SU-DHL-6 (cell line): ENCODE measurements at regions not wholly inside any gene's neighbourhood (a gene's known extent, or its start where the extent isn't known, plus 50 kb on each side); places are given as distances from the start of the nearest gene placed in this dataset.

Source experiments
- H2AFZ ChIP-seq: fragments of 200-600 bp; sonication (generic); 2 replicates; pipeline ENCODE4 v1.6.1; 2014; ENCODE audit warnings: low read depth, mild to moderate bottlenecking, moderate library complexity, mixed read lengths, antibody characterized with exemption, low read length; ENCODE audit not compliant: severe bottlenecking
- H3F3A ChIP-seq: fragments of 200-600 bp; shearing (Covaris generic); 2 replicates; pipeline ENCODE4 v1.6.0; 2016; ENCODE audit warnings: antibody characterized with exemption, mild to moderate bottlenecking; ENCODE audit not compliant: insufficient read depth
- H3K27ac ChIP-seq: fragments of 200-600 bp; sonication (generic); 2 replicates; pipeline ENCODE4 v1.5.1; 2016; ENCODE audit warnings: low read depth, mild to moderate bottlenecking, low read length, moderate library complexity, mixed read lengths
- H3K27me3 ChIP-seq: fragments of 200-600 bp; sonication (generic), shearing (Covaris generic); 2 replicates; pipeline ENCODE4 v1.6.0; 2014; ENCODE audit warnings: mild to moderate bottlenecking, low read length
- H3K36me3 ChIP-seq: fragments of 200-600 bp; sonication (generic); 2 replicates; pipeline ENCODE4 v1.6.1; 2014; ENCODE audit warnings: mild to moderate bottlenecking, low read length, mixed read lengths
- H3K4me2 ChIP-seq: fragments of 300-600, 200-600 bp; shearing (Covaris generic), sonication (generic); 2 replicates; pipeline ENCODE4 v1.6.0; 2014; ENCODE audit warnings: low read length, low read depth, mild to moderate bottlenecking; ENCODE audit not compliant: poor library complexity, severe bottlenecking
- H3K4me3 ChIP-seq: fragments of 200-600 bp; sonication (generic); 2 replicates; pipeline ENCODE4 v1.5.1; 2014; ENCODE audit warnings: antibody characterized with exemption, low read length, mild to moderate bottlenecking, mixed read lengths; ENCODE audit not compliant: insufficient read depth, poor library complexity, severe bottlenecking
- H3K79me2 ChIP-seq: fragments of 200-600 bp; sonication (generic); 2 replicates; pipeline ENCODE4 v1.6.1; 2014; ENCODE audit warnings: mild to moderate bottlenecking, low read length, moderate library complexity; ENCODE audit not compliant: insufficient read depth
- H3K9ac ChIP-seq: fragments of 200-600 bp; sonication (generic); 2 replicates; pipeline ENCODE4 v1.7.0; 2014; ENCODE audit warnings: mild to moderate bottlenecking, low read length
- H3K9me2 ChIP-seq: fragments of 200-600 bp; sonication (generic); replicated peaks from 2 replicates; pipeline ENCODE4 v1.6.1; 2014; ENCODE audit warnings: low read length; ENCODE audit not compliant: insufficient read depth
- H3K9me3 ChIP-seq: fragments of 200-600 bp; sonication (generic); 2 replicates; pipeline ENCODE4 v1.6.1; 2014; ENCODE audit warnings: low read length, mixed read lengths; ENCODE audit not compliant: insufficient read depth
- H4K20me1 ChIP-seq: fragments of 200-600 bp; sonication (generic); 2 replicates; pipeline ENCODE4 v1.6.1; 2014; ENCODE audit warnings: low read depth, mild to moderate bottlenecking, antibody characterized with exemption, low read length, moderate library complexity, mixed read lengths
- EZH2phosphoT487 ChIP-seq: fragments of 200-600 bp; sonication (generic), shearing (Covaris generic); conservative IDR thresholded peaks from 2 replicates; pipeline ENCODE4 v1.6.1; 2018; ENCODE audit warnings: mild to moderate bottlenecking, antibody characterized with exemption, low read length, moderate library complexity, mixed read lengths
- TF ChIP-seq, protein P1 (sequence below): fragments of 200-600 bp; sonication (generic); IDR thresholded peaks from one replicate; pipeline ENCODE4 v1.5.1; 2017; ENCODE audit warnings: antibody characterized with exemption, mild to moderate bottlenecking, low read length, moderate library complexity; ENCODE audit not compliant: insufficient read depth, poor library complexity, severe bottlenecking

DNA sequence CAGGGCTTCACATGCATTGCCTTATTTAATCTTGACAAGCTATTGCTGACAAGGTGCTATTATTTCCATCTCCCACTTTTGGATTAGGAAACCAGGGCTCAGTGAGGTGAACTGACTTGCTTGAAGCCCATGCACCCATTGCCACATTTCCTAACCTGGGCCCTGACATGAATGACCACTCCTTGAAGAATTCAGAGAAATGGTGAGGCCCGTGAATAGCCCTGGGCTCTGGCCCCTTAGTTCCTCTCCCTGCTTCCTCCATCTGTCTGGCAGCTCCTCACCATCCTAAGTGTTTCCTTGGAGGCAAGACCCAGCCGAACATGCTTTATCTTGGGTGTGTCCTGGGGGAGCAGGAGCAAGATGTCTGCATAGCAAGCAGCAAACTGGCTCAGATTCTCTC lies 56.1 kb upstream of the NECTIN1 start:
- Histone ChIP-seq H4K20me1 (no peaks in the 10 kb centered on the region), H2AFZ (no peak overlapping the region), H3K27me3 (no peaks in the 10 kb centered on the region), H3K27ac (no peak overlapping the region), H3K9me3 (no peaks in the 10 kb centered on the region), H3K9me2 (no peaks in the 10 kb centered on the region), H3K4me2 (no peak overlapping the region), H3K4me3 (no peak overlapping the region), H3F3A (no peaks in the 10 kb centered on the region), H3K9ac (no peak overlapping the region), H3K36me3 (no peaks in the 10 kb centered on the region), H3K79me2 (no peaks in the 10 kb centered on the region)
- TF ChIP-seq, protein P1, sequence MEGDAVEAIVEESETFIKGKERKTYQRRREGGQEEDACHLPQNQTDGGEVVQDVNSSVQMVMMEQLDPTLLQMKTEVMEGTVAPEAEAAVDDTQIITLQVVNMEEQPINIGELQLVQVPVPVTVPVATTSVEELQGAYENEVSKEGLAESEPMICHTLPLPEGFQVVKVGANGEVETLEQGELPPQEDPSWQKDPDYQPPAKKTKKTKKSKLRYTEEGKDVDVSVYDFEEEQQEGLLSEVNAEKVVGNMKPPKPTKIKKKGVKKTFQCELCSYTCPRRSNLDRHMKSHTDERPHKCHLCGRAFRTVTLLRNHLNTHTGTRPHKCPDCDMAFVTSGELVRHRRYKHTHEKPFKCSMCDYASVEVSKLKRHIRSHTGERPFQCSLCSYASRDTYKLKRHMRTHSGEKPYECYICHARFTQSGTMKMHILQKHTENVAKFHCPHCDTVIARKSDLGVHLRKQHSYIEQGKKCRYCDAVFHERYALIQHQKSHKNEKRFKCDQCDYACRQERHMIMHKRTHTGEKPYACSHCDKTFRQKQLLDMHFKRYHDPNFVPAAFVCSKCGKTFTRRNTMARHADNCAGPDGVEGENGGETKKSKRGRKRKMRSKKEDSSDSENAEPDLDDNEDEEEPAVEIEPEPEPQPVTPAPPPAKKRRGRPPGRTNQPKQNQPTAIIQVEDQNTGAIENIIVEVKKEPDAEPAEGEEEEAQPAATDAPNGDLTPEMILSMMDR: no peak
- no peak for TF ChIP-seq EZH2phosphoT487

DNA sequence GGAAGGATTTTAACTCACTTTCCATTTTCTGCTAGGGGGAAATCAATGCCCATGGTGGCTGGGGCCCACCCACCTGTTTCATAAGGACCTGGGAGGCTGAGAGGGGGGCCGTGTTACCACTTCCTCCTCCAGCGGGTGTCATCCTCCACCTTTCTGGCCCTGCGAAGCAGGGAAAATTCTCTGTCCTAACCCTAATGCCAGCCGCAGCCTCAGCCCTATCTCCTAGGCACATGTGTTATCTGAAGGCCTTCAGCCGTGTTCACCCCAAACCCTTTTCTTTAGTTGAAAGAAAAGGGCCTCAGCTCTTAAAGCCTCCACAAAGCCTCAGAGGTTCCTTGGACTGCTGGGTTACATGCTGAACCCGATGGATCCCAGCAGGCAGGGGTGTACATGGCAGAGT lies 55.4 kb upstream of the NECTIN1 start:
- Histone ChIP-seq H3K27me3 (no peaks in the 10 kb centered on the region), H3K4me3 (no peak overlapping the region), H4K20me1 (no peaks in the 10 kb centered on the region), H3K79me2 (no peaks in the 10 kb centered on the region), H3K36me3 (no peaks in the 10 kb centered on the region), H3K9ac (no peak overlapping the region), H3K27ac (no peak overlapping the region), H3K9me3 (no peaks in the 10 kb centered on the region), H3F3A (no peaks in the 10 kb centered on the region), H3K9me2 (no peaks in the 10 kb centered on the region), H2AFZ (no peak overlapping the region), H3K4me2 (no peak overlapping the region)
- TF ChIP-seq, protein P1: no peak
- no peak for TF ChIP-seq EZH2phosphoT487

DNA sequence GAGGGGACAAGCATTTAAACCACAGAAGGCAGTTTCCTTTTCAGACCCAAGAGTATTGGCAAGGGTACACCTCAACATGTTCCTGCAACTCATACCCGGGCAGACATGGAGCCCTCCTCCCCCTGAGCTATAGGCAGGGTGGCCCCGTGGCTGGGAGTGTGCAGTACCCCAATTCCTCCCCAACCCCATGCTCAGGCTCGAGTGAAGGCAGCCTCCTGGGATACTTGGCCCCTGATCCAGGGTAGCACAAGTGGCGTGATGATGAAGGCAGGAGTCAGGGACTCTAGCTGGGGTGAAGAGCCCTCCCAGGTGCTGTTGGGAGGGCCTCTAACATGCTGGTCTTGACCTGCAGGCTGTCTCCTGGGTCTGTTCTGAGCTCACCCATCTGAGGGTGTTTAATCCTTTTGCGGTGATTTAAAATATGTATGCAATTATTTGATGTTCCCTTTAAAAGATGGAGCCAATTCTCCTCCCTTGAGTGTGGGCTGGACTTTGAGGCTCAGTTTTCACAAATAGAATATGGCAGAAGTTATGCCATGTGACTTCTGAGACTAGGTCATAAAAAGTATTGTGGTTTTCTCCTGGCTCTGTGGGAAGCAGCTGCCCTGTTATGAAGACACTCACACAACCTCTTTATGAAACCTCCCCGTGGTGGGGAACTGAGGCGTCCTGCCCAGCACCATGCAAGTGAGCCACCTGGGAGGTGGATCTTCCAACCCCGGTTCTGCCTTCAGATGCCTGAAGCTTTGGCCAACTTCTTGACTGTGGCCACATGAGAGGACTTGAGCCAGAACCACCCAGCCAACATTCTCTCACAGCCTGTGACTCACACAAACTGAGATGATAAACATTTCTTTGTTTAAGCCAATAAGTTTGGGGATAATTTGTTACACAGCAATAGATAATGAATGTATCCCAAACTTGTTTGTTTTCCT lies 54.7 kb upstream of the NECTIN1 start:
- Histone ChIP-seq H3K9me2 (no peaks in the 10 kb centered on the region), H3K9me3 (no peaks in the 10 kb centered on the region), H3F3A (no peaks in the 10 kb centered on the region), H2AFZ (no peak overlapping the region), H4K20me1 (no peaks in the 10 kb centered on the region), H3K27me3 (no peaks in the 10 kb centered on the region), H3K4me2 (no peak overlapping the region), H3K79me2 (no peaks in the 10 kb centered on the region), H3K9ac (no peak overlapping the region), H3K36me3 (no peaks in the 10 kb centered on the region), H3K4me3 (no peak overlapping the region), H3K27ac (no peak overlapping the region)
- TF ChIP-seq, protein P1: no peak
- no peak for TF ChIP-seq EZH2phosphoT487
